Muscle layer of duodenum (tissue), 2 donors: ENCODE measurements at regions not wholly inside any gene's neighbourhood (a gene's known extent, or its start where the extent isn't known, plus 50 kb on each side); places are given as distances from the start of the nearest gene placed in this dataset.

Source experiments
- H3K27ac ChIP-seq: one replicate; pipeline ENCODE4 v1.7.0; 2013; ENCODE audit warnings: mild to moderate bottlenecking, low read length
- H3K27me3 ChIP-seq: one replicate; pipeline ENCODE4 v1.7.0; 2013; ENCODE audit warnings: low read depth, mild to moderate bottlenecking, control low read depth, low read length
- H3K36me3 ChIP-seq, 2 donors: one replicate each; pipeline ENCODE4 v1.7.0; 2013; ENCODE audit warnings: low read length in 2 of 2, control low read depth in 1 of 2, mild to moderate bottlenecking in 1 of 2; ENCODE audit not compliant: insufficient read depth in 2 of 2, control insufficient read depth in 1 of 2
- H3K4me1 ChIP-seq, 2 donors: one replicate each; pipeline ENCODE4 v1.7.0; 2013; ENCODE audit warnings: low read length in 2 of 2, mild to moderate bottlenecking in 2 of 2, control low read depth in 1 of 2, moderate library complexity in 1 of 2; ENCODE audit not compliant: insufficient read depth in 2 of 2, control insufficient read depth in 1 of 2
- H3K4me3 ChIP-seq, 2 donors: one replicate each; pipeline ENCODE4 v1.7.0; 2013; ENCODE audit warnings: low read length in 2 of 2, low read depth in 1 of 2, mild to moderate bottlenecking in 1 of 2
- H3K9me3 ChIP-seq, 2 donors: one replicate each; pipeline ENCODE4 v1.7.0; 2013; ENCODE audit warnings: low read length in 2 of 2, control low read depth in 1 of 2, mild to moderate bottlenecking in 1 of 2; ENCODE audit not compliant: control insufficient read depth in 1 of 2
- donor health status: healthy.

DNA sequence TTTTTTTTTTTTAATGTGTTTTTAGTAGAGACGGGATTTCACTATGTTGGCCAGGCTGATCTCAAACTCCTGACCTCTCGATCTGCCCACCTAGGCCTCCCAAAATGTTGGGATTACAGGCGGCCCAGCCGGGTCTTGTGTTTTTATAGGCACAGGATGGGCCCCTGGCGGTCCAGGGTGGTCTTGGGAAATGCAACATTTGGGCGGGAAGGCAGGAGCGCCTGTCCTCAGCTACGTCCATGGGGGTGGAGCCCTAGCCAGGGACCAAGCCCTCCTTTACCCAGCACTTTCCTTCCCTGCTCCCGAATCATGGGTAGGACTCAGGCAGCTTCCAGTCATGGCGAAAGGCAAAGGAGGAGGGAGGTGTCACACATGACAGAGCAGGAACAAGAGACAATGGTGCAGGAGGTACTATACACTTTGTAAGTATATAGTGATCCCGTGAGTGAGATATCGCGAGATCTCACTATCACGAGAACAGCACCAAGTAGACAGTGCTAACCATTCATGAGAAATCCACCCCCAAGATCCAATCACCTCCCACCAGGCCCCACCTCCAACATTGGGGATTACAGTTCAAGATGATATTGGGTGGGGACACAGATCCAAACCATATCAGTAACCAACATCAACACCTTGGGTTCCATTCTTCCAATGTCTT is 226.7 kb upstream of the WSCD1 start:
- no peaks in the 10 kb centered on the region for H3K4me1 ChIP-seq
- no peaks in the 10 kb centered on the region for H3K9me3 ChIP-seq
- H3K36me3 ChIP-seq = no peaks in the 10 kb centered on the region
- no peak overlapping the region for H3K27ac ChIP-seq
- no peaks in the 10 kb centered on the region for H3K27me3 ChIP-seq
- H3K4me3 ChIP-seq = no peak overlapping the region

- Histone ChIP-seq H3K4me3 (no peak overlapping the region), H3K27ac (no peak overlapping the region), H3K36me3 (no peaks in the 10 kb centered on the region), H3K9me3 (no peaks in the 10 kb centered on the region), H3K4me1 (no peaks in the 10 kb centered on the region), H3K27me3 (no peaks in the 10 kb centered on the region)
These were observed 224.2 kb upstream of the WSCD1 start for GRCh38 chr17:5846001-5846400.

GRCh38 chr17:5854871-5855554 is 215.2 kb upstream of the WSCD1 start:
- Histone ChIP-seq H3K9me3 (no peaks in the 10 kb centered on the region), H3K27me3 (no peaks in the 10 kb centered on the region), H3K4me3 (no peak overlapping the region), H3K36me3 (no peaks in the 10 kb centered on the region), H3K27ac (no peak overlapping the region), H3K4me1 (no peaks in the 10 kb centered on the region)

- no peak overlapping the region for H3K4me3 ChIP-seq
- H3K4me1 ChIP-seq = no peaks in the 10 kb centered on the region
These were observed 208.9 kb upstream of the WSCD1 start for GRCh38 chr17:5861246-5861645.

GRCh38 chr17:5861854-5862253 is 208.3 kb upstream of the WSCD1 start:
- H3K4me3 ChIP-seq = no peak overlapping the region

More at GRCh38 chr17:5861246-5861645, 208.9 kb upstream of the WSCD1 start:
- no peaks in the 10 kb centered on the region for H3K36me3 ChIP-seq
- H3K27me3 ChIP-seq = no peaks in the 10 kb centered on the region
- no peak overlapping the region for H3K27ac ChIP-seq
- H3K9me3 ChIP-seq = no peaks in the 10 kb centered on the region

DNA sequence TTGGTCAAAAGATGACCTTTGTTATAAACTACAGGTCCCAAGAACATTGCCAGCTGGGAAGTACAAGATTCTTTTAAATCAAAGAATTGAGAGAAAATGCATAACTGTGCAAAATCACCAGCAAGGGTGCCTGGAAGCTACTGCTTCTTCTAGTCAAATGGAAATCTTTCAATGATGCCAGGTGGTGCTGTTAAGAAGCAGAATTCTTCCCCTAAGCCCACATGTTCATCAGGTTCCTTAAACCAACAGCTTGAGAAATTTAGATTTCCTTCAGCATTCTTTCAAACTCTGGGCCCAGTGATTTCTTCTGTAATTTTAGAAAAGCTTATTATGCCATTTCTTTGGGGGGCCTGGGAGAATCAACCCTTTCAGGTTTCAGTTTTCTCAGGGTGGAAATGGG is 207.8 kb upstream of the WSCD1 start:
- no peaks in the 10 kb centered on the region for H3K36me3 ChIP-seq
- H3K9me3 ChIP-seq = no peaks in the 10 kb centered on the region
- no peak overlapping the region for H3K4me3 ChIP-seq
- H3K27me3 ChIP-seq = no peaks in the 10 kb centered on the region
- H3K27ac ChIP-seq = no peak overlapping the region
- no peaks in the 10 kb centered on the region for H3K4me1 ChIP-seq

More at GRCh38 chr17:5861854-5862253, 208.3 kb upstream of the WSCD1 start:
- Histone ChIP-seq H3K9me3 (no peaks in the 10 kb centered on the region), H3K4me1 (no peaks in the 10 kb centered on the region), H3K36me3 (no peaks in the 10 kb centered on the region), H3K27ac (no peak overlapping the region), H3K27me3 (no peaks in the 10 kb centered on the region)

GRCh38 chr17:5864741-5865657 is 205.2 kb upstream of the WSCD1 start:
- Histone ChIP-seq H3K36me3 (no peaks in the 10 kb centered on the region), H3K4me1 (no peaks in the 10 kb centered on the region), H3K4me3 (no peak overlapping the region), H3K27ac (no peak overlapping the region), H3K9me3 (no peaks in the 10 kb centered on the region), H3K27me3 (no peaks in the 10 kb centered on the region)

DNA sequence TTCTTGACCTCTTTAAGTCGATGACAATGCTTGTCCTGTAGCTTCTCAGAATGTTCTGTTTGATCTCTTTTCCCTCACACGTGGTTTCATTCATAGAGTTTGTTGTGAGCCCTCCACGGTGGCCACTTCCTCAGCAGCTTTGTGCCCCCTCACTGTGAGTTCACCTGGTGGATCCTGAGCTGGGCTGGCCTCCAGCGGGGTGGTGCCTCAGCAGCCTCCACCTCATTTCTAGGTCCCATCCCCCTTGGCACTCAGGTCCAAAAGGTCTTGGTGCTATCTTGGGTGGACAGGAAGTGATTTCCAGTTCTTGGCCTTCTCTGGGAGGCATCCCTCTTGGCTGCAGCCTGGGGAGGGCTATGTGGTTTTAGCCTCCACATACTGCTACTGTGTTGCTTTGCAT is 203.2 kb upstream of the WSCD1 start:
- Histone ChIP-seq H3K27ac (no peak overlapping the region), H3K9me3 (no peaks in the 10 kb centered on the region), H3K36me3 (no peaks in the 10 kb centered on the region), H3K4me3 (no peak overlapping the region), H3K4me1 (no peaks in the 10 kb centered on the region), H3K27me3 (no peaks in the 10 kb centered on the region)

DNA sequence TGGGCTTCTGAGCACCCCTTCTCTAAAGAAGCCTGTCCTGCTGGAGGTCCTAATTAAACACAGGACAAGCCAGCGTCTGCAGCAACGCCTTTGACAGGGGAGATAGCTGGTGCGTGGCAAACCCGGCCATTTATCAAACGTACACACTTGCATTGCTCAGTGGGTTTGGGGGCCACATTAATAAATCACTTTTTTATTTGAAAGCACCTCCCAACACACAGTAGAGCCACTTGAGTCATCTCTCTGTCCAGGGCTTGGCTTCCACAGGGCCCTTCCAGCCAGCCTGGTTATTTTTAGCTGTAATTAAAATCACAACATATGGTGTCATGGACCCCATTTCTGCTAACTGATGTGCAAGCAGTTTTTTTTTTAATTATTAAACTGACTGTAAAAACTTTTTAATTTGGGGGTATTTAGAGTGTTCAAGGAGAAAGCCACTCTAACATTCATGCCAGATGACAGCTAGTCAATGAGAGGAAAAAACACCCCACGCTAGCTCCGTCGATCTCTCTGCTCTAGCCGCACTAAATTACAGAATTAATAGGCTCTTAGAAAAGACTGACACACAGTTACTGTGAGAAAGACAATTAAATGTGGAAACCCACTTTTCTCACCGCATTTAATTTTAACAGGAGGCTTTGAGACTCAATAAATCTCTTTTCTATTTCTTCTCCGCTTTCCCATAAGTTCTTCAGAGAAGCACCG is 201.0 kb upstream of the WSCD1 start:
- no peaks in the 10 kb centered on the region for H3K27me3 ChIP-seq
- H3K36me3 ChIP-seq = no peaks in the 10 kb centered on the region
- no peaks in the 10 kb centered on the region for H3K4me1 ChIP-seq
- H3K27ac ChIP-seq = no peak overlapping the region
- no peaks in the 10 kb centered on the region for H3K9me3 ChIP-seq
- H3K4me3 ChIP-seq = no peak overlapping the region

DNA sequence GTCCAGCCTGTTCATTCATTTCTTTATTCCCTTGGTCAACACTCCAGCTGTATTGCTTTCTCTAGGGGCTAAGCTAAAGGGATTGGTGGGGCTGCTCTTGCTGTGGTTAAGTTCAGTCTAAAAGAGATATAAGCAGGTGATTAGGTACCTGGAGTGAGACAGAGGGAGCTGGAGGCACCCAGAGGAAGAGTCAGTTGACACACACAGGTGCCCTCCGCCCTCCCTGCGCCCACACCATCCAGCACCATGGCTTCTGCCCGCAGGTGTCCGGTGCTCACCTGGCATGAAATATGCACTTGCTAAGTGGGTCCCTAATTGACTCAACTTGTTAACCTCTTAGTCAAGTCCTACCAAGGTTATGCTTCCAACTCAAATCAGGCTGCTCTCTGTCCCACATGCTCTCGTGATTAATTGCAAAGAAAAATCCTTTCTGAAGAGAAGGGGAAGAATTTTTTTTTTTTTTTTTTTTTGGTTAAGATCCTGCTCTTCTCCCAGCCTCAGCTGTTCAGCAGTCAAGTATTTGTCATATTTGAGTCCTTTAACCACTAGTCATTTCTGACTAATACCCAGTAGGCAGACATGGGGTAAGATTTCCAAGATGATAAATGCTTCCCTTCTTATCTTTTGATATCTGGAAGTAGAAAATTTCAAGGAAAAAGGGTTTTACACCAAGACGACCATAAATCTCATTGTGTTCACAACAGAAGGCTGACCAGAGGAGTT is 199.8 kb upstream of the WSCD1 start:
- no peak overlapping the region for H3K4me3 ChIP-seq
- H3K36me3 ChIP-seq = no peaks in the 10 kb centered on the region
- no peaks in the 10 kb centered on the region for H3K27me3 ChIP-seq
- H3K27ac ChIP-seq = no peak overlapping the region
- H3K4me1 ChIP-seq = no peaks in the 10 kb centered on the region
- no peaks in the 10 kb centered on the region for H3K9me3 ChIP-seq
